ENCODE measurements at regions not wholly inside any gene's neighbourhood (a gene's known extent, or its start where the extent isn't known, plus 50 kb on each side); places are given as distances from the start of the nearest gene placed in this dataset.
A peak's percentile ranks its signal among the peaks of the same experiment; 100 is the strongest.

DNA sequence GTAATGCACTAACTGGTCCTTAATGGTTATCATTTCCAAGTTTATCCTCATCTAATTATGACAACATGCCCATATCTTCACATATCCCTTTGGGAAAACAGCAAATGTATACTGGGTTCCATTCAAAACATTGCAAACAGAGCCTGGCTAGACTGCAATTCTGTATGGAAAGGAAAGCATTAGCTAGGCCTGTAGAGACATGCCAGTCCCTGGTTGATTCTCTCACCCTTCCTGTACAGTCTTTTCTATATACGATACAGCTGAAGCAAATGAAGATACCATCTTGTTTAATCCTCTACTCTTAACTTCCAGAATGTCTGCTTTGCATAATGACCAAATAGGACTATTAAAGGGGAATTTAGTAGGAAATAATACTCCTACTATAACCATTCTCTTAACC, 294.4 kb upstream of the MC4R start:
- DNase-seq = no peak

DNA sequence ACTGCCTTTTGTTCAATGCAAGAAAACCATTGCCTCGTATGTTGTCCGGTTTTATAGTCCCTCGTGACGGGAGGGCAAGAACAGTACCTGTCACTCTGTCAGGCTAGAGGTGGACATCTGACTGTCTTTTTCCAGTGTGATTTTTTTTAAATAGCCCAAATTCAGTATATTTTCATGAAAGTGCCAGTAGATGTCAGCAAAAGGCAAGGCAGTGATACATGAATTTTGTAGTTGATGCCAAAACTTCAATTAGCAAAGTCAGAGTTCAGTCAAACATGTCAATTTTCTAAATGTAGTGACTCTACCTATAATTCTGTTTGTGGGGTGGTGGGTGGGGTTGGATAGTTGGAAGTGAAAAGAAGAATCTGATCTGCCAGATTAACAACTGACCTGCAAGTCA, 296.0 kb upstream of the MC4R start:
- no peak for DNase-seq

DNA sequence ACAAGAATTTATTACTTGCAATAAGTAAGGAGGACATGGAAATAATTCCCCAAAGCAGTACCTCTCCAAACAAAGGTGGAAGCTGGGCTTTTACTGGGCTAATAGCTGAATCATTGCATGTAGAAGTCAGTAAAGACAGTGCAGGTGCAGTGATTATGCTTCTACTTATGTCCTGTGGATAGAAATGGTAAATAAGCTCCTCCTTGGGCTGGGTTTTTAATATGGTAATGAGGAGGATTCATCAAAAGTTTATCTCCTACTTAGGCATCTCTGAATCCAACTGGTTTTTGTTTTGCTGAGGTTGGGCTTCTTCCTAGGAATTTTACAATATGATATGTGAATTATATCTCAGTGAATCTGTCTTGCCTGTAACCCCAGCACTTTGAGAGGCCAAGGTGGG, 297.4 kb upstream of the MC4R start:
- no peak for DNase-seq

DNA sequence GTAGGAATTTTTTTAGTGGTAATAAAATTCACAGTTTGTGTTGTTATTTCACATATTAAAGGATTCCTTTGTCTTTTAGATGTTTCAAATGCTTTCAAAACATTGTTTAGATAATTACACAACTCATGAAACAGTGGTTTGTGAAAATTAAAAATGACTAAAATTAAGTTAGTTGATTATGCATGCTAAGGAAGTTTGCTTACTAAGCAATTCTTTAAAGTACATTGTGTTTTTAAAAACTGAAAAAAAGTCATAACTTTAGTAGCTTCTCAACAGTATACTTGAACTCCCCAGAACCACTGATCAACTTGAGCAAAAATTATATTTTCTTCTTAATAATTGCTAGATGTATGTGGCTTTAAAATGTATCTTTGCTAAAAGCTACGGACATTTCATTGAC, 298.4 kb upstream of the MC4R start:
- DNase-seq = no peak

DNA sequence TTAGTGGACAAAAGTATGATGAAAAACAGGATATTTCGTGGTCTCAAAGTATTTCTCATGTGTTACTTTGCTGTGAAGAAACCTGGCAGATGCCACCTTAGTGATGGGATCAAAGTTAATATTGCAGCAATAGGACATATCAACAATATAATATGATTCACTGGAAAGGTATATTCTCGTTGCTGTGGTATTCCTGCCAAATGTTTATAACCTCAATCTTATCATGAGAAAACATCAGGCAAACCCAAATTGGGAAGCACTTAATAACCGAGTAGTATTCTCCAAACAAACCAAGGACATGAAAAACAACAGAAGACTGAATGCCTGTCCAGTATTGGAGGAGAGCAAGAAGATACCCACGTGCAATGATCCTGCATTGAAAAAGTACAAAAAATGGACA, 302.6 kb upstream of the MC4R start:
- DNase-seq = no peak

DNA sequence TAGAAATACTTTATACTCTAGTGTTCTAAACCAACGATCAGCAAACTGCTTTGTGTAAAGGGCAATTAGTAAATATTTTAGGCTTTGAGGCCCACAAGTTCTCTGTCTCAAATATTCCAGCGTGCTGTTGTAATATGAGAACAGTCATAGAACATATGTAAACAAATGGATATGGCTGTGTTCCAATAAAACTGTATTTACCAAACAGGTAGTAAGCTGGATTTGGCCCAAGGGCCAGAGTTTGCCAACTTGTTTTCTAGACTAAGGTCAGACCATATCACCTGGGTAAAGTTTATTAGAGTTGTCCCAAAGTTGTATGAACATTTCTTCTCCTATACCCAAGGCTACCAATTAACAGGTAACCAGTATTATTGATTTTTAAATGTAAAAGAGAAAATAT, 303.2 kb upstream of the MC4R start:
- DNase-seq = peak; percentile 84

DNA sequence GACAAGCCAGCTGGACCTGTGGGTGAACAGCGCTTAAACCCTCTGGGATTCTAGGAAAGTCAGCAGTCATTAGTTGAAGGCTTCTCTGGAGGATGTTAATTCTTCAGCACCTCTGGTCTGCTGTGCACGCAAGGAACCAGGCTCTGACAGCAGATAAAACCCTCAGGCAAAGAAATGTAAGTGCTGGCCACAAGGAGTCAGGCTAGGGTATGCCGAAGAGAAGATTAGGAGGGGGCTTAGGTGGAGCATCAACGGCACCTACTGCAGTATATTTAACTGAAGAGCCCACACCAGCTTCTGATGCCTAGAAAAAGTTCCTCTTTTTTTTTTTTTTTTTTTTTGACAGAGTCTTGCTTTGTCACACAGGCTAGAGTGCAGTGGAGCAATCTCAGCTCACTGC, 304.2 kb upstream of the MC4R start:
- DNase-seq = no peak

DNA sequence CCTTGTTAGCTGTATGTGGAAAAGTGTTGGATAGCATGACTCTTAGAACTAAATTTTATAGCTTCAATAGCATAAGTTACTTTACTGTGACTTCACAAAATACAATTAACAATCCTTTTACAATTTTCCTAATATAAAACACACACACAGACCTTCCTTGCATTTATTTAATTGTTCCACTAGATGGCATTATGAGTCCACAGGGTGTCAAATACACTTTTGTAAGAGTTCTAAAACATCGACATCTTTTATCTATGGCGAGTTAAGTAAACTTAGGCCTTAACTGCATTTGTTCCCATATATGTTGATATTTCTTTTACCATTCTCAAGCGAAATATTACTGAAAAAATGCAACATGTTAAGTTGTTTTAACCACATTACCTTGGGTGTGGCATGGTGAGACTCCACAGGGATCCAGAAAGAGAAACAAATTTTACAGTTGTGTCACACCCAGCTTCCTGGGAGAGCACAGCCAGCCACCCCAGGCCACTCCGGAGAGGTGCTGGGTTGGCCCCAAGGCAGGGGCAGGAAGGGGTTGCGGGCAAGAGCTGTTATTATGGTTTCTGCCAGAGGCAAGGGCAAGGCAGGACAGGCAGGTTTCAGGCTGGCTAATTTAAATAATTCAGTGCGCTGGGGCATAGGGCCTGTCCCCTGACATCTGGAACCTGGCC, 312.4 kb upstream of the MC4R start:
- DNase-seq = peak; percentile 12

DNA sequence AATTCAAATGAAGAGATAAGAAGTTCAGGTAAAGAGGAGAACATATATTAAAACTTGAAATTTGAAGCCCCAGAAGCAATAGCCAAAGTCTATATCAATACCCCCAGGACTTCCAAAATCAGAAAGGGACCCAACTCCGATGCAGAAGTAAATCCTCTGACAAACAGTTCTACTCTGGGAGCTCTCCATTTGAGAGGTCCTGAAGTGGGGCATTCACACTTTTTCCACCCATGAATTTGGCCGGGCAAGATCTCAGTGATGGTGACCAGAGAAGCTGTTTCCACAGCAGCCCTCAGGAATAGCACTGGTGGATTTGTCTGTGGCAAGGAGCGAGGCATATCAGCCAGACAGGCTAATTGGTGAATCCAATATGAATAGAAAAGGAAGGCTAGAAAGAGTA, 313.6 kb upstream of the MC4R start:
- DNase-seq = no peak

DNA sequence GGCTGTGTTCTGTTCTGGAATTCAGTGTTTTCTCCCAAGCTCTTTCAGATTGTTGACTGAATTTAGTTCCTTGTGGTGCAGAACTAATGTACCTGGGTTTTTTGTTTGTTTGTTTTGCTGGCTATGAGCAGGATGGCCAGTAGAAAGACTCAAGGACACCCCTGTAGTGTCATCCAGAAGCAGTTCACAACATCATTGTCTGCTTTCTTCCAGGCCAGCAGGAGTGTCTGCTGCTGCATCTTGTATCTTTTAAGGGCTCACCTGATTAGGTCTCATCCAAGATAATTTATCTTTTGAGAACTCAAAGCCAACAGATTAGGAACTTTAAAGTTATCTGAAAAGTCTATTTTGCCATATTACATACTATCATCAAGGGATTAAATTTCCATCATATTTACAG, 318.5 kb upstream of the MC4R start:
- no peak for DNase-seq

DNA sequence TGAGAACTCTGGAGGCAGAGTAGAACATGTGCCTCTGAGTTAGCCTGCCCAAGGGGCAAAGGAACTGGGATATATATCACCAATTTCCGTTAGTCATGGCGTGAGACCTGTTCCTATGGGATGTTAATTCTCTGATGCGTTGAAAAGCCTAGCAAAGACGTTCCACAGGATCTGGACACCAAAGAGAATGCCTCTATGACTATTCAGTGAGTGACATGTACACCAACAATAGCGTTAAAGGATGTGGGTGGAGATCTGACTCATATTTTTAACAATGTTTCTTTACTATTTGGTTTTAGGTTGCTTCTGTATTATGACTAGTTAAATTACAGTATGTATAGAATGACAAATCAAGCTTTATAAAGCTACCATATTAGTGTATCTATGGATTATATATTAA, 320.9 kb upstream of the MC4R start:
- DNase-seq = no peak

DNA sequence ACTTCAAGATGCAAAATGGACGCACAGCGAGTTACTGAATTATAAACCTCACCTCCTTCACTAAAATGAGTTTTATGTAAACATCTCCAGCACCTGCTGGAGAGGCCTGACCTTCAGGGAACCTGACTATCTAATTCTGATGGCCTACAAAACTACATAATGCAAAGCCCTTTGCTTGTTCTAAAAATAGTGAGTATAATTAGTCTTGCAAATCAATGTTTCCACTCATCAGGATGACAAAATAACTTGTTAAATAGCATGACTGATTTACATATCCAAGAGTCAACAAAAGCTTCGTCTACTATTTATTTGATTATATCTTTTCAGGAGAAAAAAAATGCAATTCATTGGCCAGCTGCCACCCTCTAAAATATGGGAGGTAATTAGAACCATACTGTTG, 326.3 kb upstream of the MC4R start:
- DNase-seq = peak; percentile 18

DNA sequence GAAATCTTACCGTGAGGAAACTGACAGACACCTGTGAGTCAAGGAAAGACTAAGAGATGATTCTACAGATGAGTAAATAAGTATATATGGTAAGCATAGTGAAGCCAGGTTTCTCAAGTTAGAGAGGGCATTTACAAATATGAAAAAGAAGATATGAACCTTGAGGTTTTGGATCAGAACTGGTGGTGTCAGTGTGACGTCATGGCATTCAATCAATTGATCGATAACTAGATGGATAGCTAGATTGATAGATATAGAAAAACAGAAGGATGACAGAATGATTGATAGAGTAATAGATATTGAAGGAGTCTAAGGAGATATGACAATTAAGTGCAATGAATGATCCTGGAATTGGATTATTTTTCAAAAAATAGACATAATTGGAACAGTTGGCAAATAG, 350.2 kb upstream of the MC4R start:
- DNase-seq = no peak

DNA sequence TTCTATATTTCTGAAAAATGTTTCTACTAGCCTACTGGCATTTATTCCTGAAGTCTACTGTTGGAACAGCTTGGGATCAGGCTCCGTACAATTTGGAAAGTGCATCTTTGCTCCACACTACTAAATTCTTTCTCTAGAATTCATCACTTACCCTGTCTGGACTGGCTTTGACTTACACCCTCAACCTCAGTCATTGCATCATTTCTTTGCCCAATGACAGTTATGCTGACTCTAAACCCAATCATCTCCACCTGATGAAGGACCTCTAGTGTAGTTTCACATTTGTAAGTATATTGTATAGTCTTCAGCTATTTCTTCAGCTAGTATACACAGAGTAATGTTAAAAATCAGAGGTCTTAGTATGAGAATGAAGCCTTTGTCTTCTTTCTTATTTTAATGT, 359.6 kb upstream of the MC4R start:
- no peak for DNase-seq

DNA sequence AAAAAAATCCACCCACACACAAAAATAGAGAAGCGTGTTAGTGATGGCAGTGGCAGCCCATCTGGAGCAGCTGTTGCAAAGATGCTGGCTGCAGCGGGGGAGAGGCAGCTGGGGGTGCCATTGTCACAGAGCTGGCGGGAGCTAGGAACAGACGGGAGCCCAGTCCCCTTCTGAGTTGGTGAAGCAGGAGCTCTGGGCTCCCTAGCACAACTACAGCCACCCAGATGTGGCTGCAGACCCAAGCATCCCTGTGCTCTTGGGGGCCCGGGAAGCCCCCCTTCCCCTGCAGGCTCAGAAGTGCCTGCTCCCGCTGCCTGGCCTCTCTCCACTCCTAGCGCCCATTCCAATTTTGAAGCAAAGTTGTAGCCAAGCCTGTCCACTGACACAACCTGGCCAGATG, 366.6 kb upstream of the MC4R start:
- DNase-seq = no peak

DNA sequence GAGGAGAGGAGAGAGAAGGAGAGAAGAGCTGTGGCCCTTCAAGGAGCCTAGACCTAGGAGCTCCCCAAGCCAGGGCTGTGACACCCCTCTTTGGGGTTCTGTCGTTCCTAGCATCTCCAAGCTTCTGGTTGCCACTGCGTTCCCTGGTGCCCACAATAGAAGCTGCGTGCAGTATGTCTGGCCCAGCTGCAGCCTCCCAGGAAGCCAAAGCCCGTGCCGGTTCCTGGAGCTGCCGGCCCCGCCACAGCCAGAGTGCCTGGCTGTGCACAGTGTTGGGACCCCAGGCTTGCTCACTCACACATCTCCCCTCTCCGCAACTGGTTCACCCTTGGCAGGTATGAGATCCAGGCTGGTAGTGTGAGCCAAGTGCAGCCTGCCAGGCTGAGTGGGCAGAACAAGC, 367.7 kb upstream of the MC4R start:
- DNase-seq = no peak

DNA sequence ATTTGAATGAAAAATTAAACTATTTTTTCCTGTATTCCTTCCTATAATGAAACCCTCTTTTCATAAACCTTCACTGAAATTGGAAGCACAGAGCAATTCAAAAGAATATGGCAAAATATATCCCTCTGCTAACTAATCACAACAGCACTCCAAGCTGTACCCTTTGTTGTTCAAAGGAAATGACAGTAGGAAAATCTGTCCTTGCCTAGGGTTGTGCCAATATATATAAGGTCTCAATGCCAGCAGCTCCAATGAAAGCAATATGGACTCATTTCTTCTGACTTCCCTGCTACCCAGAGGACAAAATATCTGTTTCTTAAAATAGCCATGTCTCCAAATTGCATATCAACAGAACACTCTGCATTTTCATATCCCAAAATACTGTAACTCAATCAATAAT, 373.9 kb upstream of the MC4R start:
- DNase-seq = no peak

DNA sequence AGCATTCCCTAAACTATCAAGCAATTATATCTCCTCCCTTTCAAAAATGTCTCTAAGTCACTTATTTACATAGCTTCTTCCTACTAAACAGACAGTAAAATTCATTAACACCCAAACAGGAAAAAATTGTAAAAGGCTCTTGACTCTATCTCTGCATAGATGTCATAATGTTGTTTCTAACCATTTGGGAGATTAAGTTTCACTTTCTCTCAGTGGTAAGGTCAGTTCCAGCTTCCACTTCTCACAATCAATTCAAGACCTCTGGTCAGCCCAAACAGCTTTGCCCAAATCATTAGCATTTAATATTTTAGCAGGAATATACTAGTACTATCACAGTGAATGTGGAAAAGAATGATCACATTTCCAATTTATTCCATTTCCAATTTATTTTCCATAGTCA, 374.3 kb upstream of the MC4R start:
- DNase-seq = no peak

DNA sequence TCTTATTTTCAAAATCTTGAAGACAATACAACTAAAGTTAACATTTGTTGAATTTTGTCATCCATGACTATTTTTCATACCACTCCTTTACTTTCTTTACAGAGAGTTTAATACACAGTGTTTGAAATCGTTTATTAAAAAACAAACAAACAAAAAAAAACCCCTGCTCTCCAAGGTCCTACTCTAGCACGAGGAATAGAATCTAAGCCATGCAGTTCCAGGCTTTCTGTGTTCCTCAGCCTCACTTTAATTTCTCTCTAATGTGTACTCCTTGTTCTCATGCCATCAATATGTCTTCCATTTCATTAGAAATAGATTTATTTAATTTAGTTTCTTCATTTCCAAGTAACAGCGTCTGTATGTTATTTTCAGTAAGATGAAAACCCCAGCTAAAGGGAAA, 381.2 kb upstream of the MC4R start:
- no peak for DNase-seq

DNA sequence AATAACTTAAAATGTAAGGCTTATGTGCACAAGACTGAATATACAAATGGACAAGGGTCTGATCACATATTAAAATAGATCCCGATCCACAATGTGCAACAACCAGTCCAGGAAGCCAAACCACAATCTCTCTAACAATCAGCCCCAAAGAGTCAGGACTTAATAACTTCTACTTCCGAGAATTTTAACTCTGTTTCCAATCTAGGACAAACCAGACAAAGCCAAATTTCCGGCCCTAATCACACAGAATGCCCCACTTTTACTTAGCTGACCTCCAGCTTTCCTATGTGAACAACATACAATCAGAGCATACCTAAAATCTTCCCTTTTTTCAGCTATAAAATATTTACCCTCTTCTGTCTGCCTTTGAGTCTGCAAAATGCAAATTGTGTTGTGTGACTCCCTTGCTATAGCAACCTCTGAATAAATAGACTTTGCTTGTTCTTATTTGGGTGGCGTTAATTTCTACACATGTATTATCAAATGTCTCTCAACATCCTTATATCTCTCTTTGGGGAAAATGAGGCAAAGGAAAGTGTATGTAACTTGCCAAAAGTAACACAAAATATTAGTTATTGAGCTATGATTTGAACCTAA, 381.9 kb upstream of the MC4R start:
- DNase-seq = no peak

DNA sequence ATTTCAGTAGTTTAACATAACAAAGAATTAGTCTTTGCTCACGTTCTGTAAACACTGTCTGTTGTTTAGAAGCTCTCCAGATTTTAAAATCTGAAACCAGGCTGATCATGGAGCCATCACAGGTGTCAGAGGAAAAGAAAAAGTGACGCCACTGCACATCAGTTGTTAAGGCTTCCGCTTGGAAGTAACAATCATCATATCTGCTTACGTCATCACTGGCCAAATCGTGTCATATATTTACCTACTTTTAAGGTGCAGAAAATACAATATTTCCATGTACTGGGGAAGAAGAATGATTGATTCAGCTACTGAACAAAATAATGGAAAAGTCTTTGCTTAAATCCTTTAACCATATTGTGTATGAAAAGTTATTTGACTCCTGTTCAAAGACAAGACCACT, 382.6 kb upstream of the MC4R start:
- no peak for DNase-seq

DNA sequence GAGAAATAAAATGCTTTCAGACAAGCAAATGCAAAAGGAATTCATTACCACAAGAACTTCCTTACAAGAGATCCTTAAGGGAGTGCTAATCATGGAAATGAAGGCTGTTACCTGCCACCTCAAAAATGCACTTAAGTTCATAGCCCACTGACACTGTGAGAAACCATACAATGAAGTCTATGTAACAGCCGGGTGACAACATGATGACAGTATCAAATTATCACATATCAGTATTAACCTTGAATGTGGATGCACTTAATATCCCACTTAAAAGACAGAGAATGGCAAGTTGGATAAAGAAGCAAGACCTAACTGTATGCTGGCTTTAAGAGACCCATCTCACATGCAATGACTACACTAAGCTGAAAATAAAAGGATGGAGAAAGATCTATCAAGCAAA, 403.4 kb upstream of the MC4R start:
- no peak for DNase-seq

DNA sequence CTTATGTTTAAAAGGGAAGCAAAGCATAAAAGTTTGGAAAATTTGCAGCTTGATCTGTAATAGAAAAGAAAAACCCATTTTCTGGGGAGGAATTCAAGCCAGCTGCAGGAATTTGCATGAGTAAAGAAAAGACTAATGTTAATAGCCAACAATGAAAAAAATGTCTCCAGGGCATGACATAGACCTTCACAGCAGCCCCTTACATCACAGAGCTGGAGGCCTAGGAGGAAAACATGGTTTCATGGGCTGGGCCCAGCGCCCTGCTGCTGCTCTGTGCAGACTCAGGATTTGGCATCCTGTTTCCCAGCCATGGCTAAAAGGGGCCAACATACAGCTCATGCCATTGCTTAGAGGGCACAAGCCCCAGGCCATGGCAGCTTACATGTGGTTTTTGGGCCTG, 411.6 kb upstream of the MC4R start:
- DNase-seq = no peak

DNA sequence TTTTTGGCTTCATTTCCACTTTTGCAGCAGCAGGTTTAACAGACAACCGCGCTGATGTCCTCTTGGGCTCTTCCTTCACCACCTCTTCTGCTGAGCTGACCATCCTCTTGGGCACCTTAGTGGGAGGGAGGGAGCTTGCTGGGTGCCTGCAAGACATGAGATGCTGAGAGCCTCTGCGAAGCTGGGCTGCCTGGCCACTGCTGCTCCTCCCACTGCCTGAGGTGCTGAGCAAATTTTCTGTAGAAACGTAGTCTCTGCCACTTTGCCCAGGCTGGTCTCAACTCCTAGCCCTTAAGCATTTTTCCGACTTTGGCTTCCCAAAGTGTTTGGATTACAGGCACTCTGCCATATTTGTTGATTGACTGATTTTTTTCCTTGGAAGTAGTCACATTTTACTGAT, 422.2 kb upstream of the MC4R start:
- no peak for DNase-seq

DNA sequence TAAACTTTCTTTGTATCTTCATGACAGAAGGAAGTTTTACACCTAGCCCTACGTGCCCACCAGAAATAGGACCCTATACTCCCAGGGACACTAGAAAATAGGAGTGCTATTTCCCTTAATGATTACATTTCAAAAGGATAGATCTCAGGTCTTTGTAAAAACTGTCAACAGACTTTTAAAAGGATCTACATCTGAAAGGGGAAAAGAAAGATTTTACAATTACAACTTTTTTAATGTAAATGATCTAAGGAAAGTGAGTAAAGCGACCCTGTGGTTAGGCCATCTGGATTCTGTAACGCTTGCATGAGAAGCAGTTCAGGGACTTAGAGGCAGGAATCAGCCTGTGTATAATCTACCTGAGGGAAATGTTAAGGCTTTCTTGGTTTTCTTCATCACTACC, 431.8 kb upstream of the MC4R start:
- DNase-seq = no peak

DNA sequence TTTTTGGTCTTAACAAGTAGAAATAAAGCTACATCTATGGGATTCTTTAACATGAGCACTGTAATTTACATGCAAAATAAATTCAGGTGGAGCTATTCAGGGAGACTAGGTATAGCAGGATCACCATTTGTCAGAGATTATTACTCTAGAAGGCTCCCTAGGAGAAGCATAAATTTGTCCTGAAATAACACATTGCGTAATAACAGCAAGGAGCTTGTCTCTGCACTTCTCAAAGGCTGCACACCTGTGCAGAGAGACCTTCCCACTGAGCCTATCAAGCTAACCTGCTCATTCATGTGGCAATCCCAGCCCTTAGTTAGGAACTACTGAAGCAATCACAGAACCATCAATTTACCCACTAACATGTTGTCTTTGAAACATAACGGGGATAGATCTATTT, 437.4 kb upstream of the MC4R start:
- no peak for DNase-seq

Data from NCI-H510A (cell line).